Smooth muscle cell (in vitro differentiated cells): ENCODE measurements at regions not wholly inside any gene's neighbourhood (a gene's known extent, or its start where the extent isn't known, plus 50 kb on each side); places are given as distances from the start of the nearest gene placed in this dataset.

ENCODE experiments used
- DNase-seq: peaks from one replicate; lab custom pipeline; 2025; ENCODE audit not compliant: unreplicated experiment; lab: John Stamatoyannopoulos, UW
- H2AFZ ChIP-seq: fragments of 200-600 bp; sonication (generic); 2 replicates; pipeline ENCODE4 v1.6.0; 2016; ENCODE audit warnings: antibody characterized with exemption, low read depth, mild to moderate bottlenecking
- H3F3A ChIP-seq: fragments of 200-600 bp; sonication (generic); 2 replicates; pipeline ENCODE4 v1.6.0; 2017; ENCODE audit warnings: antibody characterized with exemption, low read depth
- H3K27ac ChIP-seq: fragments of 200-600 bp; sonication (generic); 2 replicates; pipeline ENCODE4 v1.5.1; 2016; ENCODE audit warnings: low read depth, mild to moderate bottlenecking
- H3K27me3 ChIP-seq: fragments of 200-600 bp; sonication (generic); 2 replicates; pipeline ENCODE4 v1.6.1; 2016; ENCODE audit warnings: low read depth, mild to moderate bottlenecking
- H3K36me3 ChIP-seq: fragments of 200-600 bp; sonication (generic); 2 replicates; pipeline ENCODE4 v1.5.1; 2016; ENCODE audit warnings: low read depth
- H3K4me1 ChIP-seq: fragments of 200-600 bp; sonication (generic); 2 replicates; pipeline ENCODE4 v1.5.1; 2016; ENCODE audit warnings: low read depth
- H3K4me2 ChIP-seq: fragments of 200-600 bp; sonication (generic); 2 replicates; pipeline ENCODE4 v1.6.0; 2016; ENCODE audit warnings: mild to moderate bottlenecking
- H3K4me3 ChIP-seq: fragments of 200-600 bp; sonication (generic); 2 replicates; pipeline ENCODE4 v1.5.1; 2016; ENCODE audit warnings: mild to moderate bottlenecking
- H3K79me2 ChIP-seq: fragments of 200-600 bp; sonication (generic); 2 replicates; pipeline ENCODE4 v1.6.0; 2016; ENCODE audit warnings: low read depth, mild to moderate bottlenecking
- H3K9ac ChIP-seq: fragments of 200-600 bp; sonication (generic); 2 replicates; pipeline ENCODE4 v1.6.0; 2016; ENCODE audit warnings: low read depth
- H3K9me3 ChIP-seq: fragments of 200-600 bp; sonication (generic); replicated peaks from 2 replicates; pipeline ENCODE4 v1.5.1; 2016; ENCODE audit warnings: low read depth
- H4K20me1 ChIP-seq: fragments of 200-600 bp; sonication (generic); 2 replicates; pipeline ENCODE4 v1.6.0; 2016; ENCODE audit warnings: low read depth
- WGBS: methylation state at CpG from one replicate; pipeline ENCODE4 v1.1.7; 2016; ENCODE audit warnings: low lambda C conversion rate; 5-methylcytosine and 5-hydroxymethylcytosine counted together
- TF ChIP-seq, protein P1 (sequence below): fragments of 200-600 bp; sonication (generic); IDR thresholded peaks from 2 replicates; pipeline ENCODE4 v1.5.1; 2017; ENCODE audit warnings: borderline replicate concordance, mild to moderate bottlenecking, antibody characterized with exemption; ENCODE audit not compliant: insufficient read depth, poor library complexity, severe bottlenecking

DNA sequence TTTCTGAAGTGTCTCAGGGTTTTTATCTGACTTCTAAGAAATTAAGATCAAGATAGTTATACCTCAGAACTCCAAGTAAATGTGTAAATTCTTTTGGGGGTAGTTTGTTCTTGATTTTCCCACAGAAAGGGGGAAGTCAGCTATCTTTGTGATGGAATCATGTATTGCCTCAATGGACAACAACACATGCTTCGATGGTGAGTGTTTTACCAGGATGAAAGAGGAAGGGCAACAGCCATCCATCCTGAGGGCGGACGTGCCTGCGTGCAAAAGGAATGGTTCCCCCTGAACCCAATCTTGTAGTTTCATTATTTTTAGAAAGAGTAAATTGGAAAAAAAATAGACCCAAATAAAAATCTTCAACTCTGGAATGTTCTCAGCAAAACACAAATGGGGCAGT lies 67.2 kb upstream of the ZPBP start:
- H3K27ac ChIP-seq: no peak overlapping the region
- no peak overlapping the region for H3K4me2 ChIP-seq
- no peaks in the 10 kb centered on the region for H3K9me3 ChIP-seq
- H3F3A ChIP-seq: no peaks in the 10 kb centered on the region
- TF ChIP-seq, protein P1, sequence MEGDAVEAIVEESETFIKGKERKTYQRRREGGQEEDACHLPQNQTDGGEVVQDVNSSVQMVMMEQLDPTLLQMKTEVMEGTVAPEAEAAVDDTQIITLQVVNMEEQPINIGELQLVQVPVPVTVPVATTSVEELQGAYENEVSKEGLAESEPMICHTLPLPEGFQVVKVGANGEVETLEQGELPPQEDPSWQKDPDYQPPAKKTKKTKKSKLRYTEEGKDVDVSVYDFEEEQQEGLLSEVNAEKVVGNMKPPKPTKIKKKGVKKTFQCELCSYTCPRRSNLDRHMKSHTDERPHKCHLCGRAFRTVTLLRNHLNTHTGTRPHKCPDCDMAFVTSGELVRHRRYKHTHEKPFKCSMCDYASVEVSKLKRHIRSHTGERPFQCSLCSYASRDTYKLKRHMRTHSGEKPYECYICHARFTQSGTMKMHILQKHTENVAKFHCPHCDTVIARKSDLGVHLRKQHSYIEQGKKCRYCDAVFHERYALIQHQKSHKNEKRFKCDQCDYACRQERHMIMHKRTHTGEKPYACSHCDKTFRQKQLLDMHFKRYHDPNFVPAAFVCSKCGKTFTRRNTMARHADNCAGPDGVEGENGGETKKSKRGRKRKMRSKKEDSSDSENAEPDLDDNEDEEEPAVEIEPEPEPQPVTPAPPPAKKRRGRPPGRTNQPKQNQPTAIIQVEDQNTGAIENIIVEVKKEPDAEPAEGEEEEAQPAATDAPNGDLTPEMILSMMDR: no peak
- no peak overlapping the region for H2AFZ ChIP-seq
- H3K27me3 ChIP-seq: peaks cover 3% of the 10 kb centered on the region
- no peaks in the 10 kb centered on the region for H3K79me2 ChIP-seq
- no peaks in the 10 kb centered on the region for H3K36me3 ChIP-seq
- DNase-seq: no peak
- H3K9ac ChIP-seq: no peak overlapping the region
- 88% methylated on average over 4 of the region's 4 CpGs for WGBS
- no peaks in the 10 kb centered on the region for H3K4me1 ChIP-seq
- no peak overlapping the region for H3K4me3 ChIP-seq
- no peaks in the 10 kb centered on the region for H4K20me1 ChIP-seq

DNA sequence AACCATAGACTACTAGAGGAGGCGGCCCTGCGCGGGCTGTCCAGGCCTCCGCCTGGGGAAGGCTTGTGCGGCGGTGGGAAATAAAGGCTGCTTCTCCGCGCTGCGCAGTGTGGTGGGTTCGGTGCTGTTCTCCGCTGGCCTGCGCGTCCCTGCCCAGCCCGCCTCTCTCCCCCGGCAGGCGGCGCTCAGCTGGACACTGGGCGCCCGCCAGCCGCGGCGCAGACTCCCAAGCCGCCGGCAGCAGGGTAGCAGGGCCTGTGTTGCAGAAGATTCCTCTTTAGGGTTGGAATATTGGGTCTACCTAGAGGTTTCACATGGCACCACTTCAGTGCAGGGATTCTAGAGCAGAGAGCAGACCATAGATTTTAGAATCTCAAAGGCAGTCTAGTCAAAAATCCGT lies 66.1 kb upstream of the ZPBP start:
- 96% methylated on average over 25 of the region's 25 CpGs for WGBS
- TF ChIP-seq, protein P1: no peak

DNA sequence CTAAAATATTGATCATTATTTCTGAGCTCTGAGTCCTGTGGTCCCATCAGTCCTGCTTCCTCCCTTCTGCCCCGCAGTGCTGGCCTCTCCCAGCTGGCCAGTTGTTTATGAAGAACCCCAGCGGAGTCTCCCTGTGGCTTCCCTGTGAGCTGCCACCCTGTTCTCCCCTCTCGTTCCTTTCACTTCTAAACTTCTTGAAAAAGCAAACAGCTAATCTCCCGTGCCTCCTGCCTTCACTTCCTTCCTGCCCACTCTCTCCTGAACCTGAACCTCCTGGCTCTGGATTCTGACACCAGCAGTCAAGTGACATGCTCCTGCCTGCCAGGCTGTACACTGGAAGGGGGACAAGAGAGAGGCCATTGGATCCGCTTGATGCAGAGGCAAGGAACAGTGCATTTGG lies 63.7 kb upstream of the ZPBP start:
- H3K27me3 ChIP-seq: peaks cover 3% of the 10 kb centered on the region
- DNase-seq: no peak
- H3K9ac ChIP-seq: no peak overlapping the region
- no peak overlapping the region for H3K4me3 ChIP-seq
- no peak overlapping the region for H2AFZ ChIP-seq
- H4K20me1 ChIP-seq: no peaks in the 10 kb centered on the region
- TF ChIP-seq, protein P1: no peak
- H3K79me2 ChIP-seq: no peaks in the 10 kb centered on the region
- H3K4me2 ChIP-seq: no peak overlapping the region
- H3K9me3 ChIP-seq: no peaks in the 10 kb centered on the region
- 91% methylated on average over 5 of the region's 5 CpGs for WGBS
- H3K4me1 ChIP-seq: no peaks in the 10 kb centered on the region
- no peak overlapping the region for H3K27ac ChIP-seq
- no peaks in the 10 kb centered on the region for H3K36me3 ChIP-seq
- no peaks in the 10 kb centered on the region for H3F3A ChIP-seq

More for the DNA sequence above, 66.1 kb upstream of the ZPBP start:
- Histone ChIP-seq H3K4me2 (no peak overlapping the region), H2AFZ (no peak overlapping the region), H3K36me3 (no peaks in the 10 kb centered on the region), H4K20me1 (no peaks in the 10 kb centered on the region), H3F3A (no peaks in the 10 kb centered on the region), H3K4me1 (no peaks in the 10 kb centered on the region), H3K27me3 (peaks cover 3% of the 10 kb centered on the region), H3K27ac (no peak overlapping the region), H3K4me3 (no peak overlapping the region), H3K9me3 (no peaks in the 10 kb centered on the region), H3K79me2 (no peaks in the 10 kb centered on the region), H3K9ac (no peak overlapping the region)
- DNase-seq: no peak

DNA sequence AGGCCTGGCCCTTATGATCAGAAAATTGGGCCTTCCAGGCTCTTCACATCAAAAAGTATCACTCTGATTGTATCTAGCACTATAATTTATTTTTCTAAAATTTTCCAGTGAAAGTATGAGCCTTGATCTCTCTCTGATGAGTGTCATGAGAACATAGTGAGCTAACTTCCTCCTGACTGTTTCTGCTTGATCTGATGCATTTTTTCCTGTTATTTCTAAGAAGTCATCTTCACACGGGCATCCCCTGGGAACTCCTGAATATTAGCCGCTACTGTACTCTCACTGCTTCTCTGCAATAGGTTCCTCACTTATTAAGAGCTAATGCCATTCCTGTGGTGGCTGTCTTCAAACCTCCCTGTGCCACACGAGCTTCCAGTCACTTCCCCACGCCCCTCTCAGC lies 63.1 kb upstream of the ZPBP start:
- 87% methylated on average over 4 of the region's 4 CpGs for WGBS
- no peak overlapping the region for H3K4me3 ChIP-seq
- no peak overlapping the region for H2AFZ ChIP-seq
- TF ChIP-seq, protein P1: no peak
- H3K27ac ChIP-seq: no peak overlapping the region
- peaks cover under 1% of the 10 kb centered on the region for H3K27me3 ChIP-seq
- H4K20me1 ChIP-seq: no peaks in the 10 kb centered on the region
- no peak overlapping the region for H3K9ac ChIP-seq
- no peak overlapping the region for H3K4me2 ChIP-seq
- no peaks in the 10 kb centered on the region for H3F3A ChIP-seq
- no peak for DNase-seq
- H3K9me3 ChIP-seq: no peaks in the 10 kb centered on the region
- no peaks in the 10 kb centered on the region for H3K79me2 ChIP-seq
- H3K36me3 ChIP-seq: no peaks in the 10 kb centered on the region
- H3K4me1 ChIP-seq: no peaks in the 10 kb centered on the region
